SK-N-SH treated with all-trans-retinoic acid at 6 μM for 48 hours (cell line): ENCODE measurements at regions not wholly inside any gene's neighbourhood (a gene's known extent, or its start where the extent isn't known, plus 50 kb on each side); places are given as distances from the start of the nearest gene placed in this dataset.

ENCODE experiments used
- ATAC-seq: fragments of 200-7000 bp; cut with Tn5 transposase; 3 replicates; pipeline ENCODE4 v1.9.1; 2020; ENCODE audit warnings: mild to moderate bottlenecking, moderate library complexity
- ARNTL ChIP-seq: fragments of 450-650 bp; formaldehyde crosslinking; IDR thresholded peaks from 2 replicates; pipeline ENCODE4 v1.5.0; 2020; ENCODE audit warnings: low read depth, mild to moderate bottlenecking, moderate library complexity, borderline replicate concordance
- BACH2 ChIP-seq: fragments of 250-450 bp; sonication (Bioruptor Pico); IDR thresholded peaks from 2 replicates; pipeline ENCODE4 v1.9.0; 2021; ENCODE audit warnings: mild to moderate bottlenecking, borderline replicate concordance
- CREB5 ChIP-seq: fragments of 250-450 bp; sonication (Bioruptor Pico); IDR thresholded peaks from 2 replicates; pipeline ENCODE4 v1.5.1; 2020; ENCODE audit warnings: low read depth, mild to moderate bottlenecking, moderate library complexity
- CSDC2 ChIP-seq: fragments of 250-450 bp; sonication (Bioruptor Pico); IDR thresholded peaks from 2 replicates; pipeline ENCODE4 v1.5.0; 2020; ENCODE audit warnings: mild to moderate bottlenecking, moderate library complexity
- CSRNP3 ChIP-seq: fragments of 250-450 bp; sonication (Bioruptor Pico); IDR thresholded peaks from 2 replicates; pipeline ENCODE4 v1.5.1; 2021; ENCODE audit warnings: mild to moderate bottlenecking, moderate library complexity
- ESRRG ChIP-seq: fragments of 250-450 bp; sonication (Bioruptor Pico); IDR thresholded peaks from 2 replicates; pipeline ENCODE4 v1.6.1; 2021; ENCODE audit warnings: mild to moderate bottlenecking
- GLIS3 ChIP-seq: fragments of 250-450 bp; sonication (Bioruptor Pico); IDR thresholded peaks from 2 replicates; pipeline ENCODE4 v1.5.0; 2020; ENCODE audit warnings: mild to moderate bottlenecking, moderate library complexity
- ISL1 ChIP-seq: fragments of 250-450 bp; sonication (Bioruptor Pico); IDR thresholded peaks from 2 replicates; pipeline ENCODE4 v2.1.2; 2022; ENCODE audit warnings: mild to moderate bottlenecking, moderate library complexity
- OSR1 ChIP-seq: fragments of 250-450 bp; sonication (Bioruptor Pico); IDR thresholded peaks from 2 replicates; pipeline ENCODE4 v1.8.0; 2022; ENCODE audit warnings: moderate library complexity, mild to moderate bottlenecking, inconsistent platforms
- PATZ1 ChIP-seq: fragments of 250-450 bp; sonication (Bioruptor Pico); IDR thresholded peaks from 2 replicates; pipeline ENCODE4 v1.8.0; 2020; ENCODE audit warnings: mild to moderate bottlenecking, moderate library complexity, borderline replicate concordance
- POU6F1 ChIP-seq: fragments of 250-450 bp; sonication (Bioruptor Pico); IDR thresholded peaks from 2 replicates; pipeline ENCODE4 v1.8.0; 2021; ENCODE audit warnings: low read depth, mild to moderate bottlenecking, moderate library complexity, borderline replicate concordance
- PPARA ChIP-seq: fragments of 250-450 bp; sonication (Bioruptor Pico); IDR thresholded peaks from 2 replicates; pipeline ENCODE4 v1.5.0; 2020; ENCODE audit warnings: mild to moderate bottlenecking, borderline replicate concordance
- RARB ChIP-seq: fragments of 250-450 bp; sonication (Bioruptor Pico); IDR thresholded peaks from 2 replicates; pipeline ENCODE4 v1.8.0; 2021; ENCODE audit warnings: mild to moderate bottlenecking, moderate library complexity
- SNAI2 ChIP-seq: fragments of 250-450 bp; sonication (Bioruptor Pico); IDR thresholded peaks from 2 replicates; pipeline ENCODE4 v1.5.0; 2020; ENCODE audit warnings: mild to moderate bottlenecking, moderate library complexity
- TCF4 ChIP-seq: fragments of 250-450 bp; sonication (Bioruptor Pico); IDR thresholded peaks from 2 replicates; pipeline ENCODE4 v1.8.0; 2021; ENCODE audit warnings: mild to moderate bottlenecking, moderate library complexity, borderline replicate concordance
- TOX ChIP-seq: fragments of 250-450 bp; sonication (Bioruptor Pico); IDR thresholded peaks from 2 replicates; pipeline ENCODE4 v1.8.0; 2021; ENCODE audit warnings: mild to moderate bottlenecking, moderate library complexity, borderline replicate concordance
- TSHZ2 ChIP-seq: fragments of 250-450 bp; sonication (Bioruptor Pico); IDR thresholded peaks from 2 replicates; pipeline ENCODE4 v1.5.0; 2020; ENCODE audit warnings: mild to moderate bottlenecking, moderate library complexity
- ZC3H10 ChIP-seq: fragments of 250-450 bp; sonication (Bioruptor Pico); IDR thresholded peaks from 2 replicates; pipeline ENCODE4 v1.5.1; 2021; ENCODE audit warnings: mild to moderate bottlenecking, moderate library complexity
- ZFP3 ChIP-seq: fragments of 250-450 bp; sonication (Bioruptor Pico); IDR thresholded peaks from 2 replicates; pipeline ENCODE4 v1.5.0; 2020; ENCODE audit warnings: mild to moderate bottlenecking, moderate library complexity
- ZFP30 ChIP-seq: fragments of 450-650 bp; formaldehyde crosslinking; IDR thresholded peaks from 2 replicates; pipeline ENCODE4 v1.5.0; 2022; ENCODE audit warnings: mild to moderate bottlenecking, moderate library complexity
- ZNF565 ChIP-seq: fragments of 450-650 bp; formaldehyde crosslinking; conservative IDR thresholded peaks from 2 replicates; pipeline ENCODE4 v1.5.0; 2020; ENCODE audit warnings: low read depth, mild to moderate bottlenecking, moderate library complexity
- ZNF70 ChIP-seq: fragments of 450-650 bp; formaldehyde crosslinking; IDR thresholded peaks from 2 replicates; pipeline ENCODE4 v1.5.0; 2020; ENCODE audit warnings: mild to moderate bottlenecking, moderate library complexity
- ZNF8 ChIP-seq: fragments of 450-650 bp; formaldehyde crosslinking; IDR thresholded peaks from 2 replicates; pipeline ENCODE4 v1.5.0; 2020; ENCODE audit warnings: mild to moderate bottlenecking, moderate library complexity

GRCh38 chr13:85562282-85562681, 236.9 kb downstream of the SLITRK6 start:
- ATAC-seq: no peak
- TF ChIP-seq ZFP30 (CRISPR knock-in tag) (no peak), CSDC2 (CRISPR knock-in tag) (no peak), ZNF565 (CRISPR knock-in tag) (no peak), TOX (CRISPR knock-in tag) (no peak), ZNF8 (CRISPR knock-in tag) (no peak), RARB (CRISPR knock-in tag) (no peak), TSHZ2 (CRISPR knock-in tag) (no peak), ESRRG (CRISPR knock-in tag) (no peak), SNAI2 (CRISPR knock-in tag) (no peak), ZC3H10 (CRISPR knock-in tag) (no peak), BACH2 (CRISPR knock-in tag) (no peak), TCF4 (CRISPR knock-in tag) (no peak), ZFP3 (no peak), CSRNP3 (no peak), PATZ1 (CRISPR knock-in tag) (no peak), ISL1 (CRISPR knock-in tag) (no peak)

- ATAC-seq: no peak
- TF ChIP-seq ZNF565 (CRISPR knock-in tag): no peak
- TF ChIP-seq CREB5 (CRISPR knock-in tag): no peak
- TF ChIP-seq POU6F1 (CRISPR knock-in tag): no peak
- no peak for TF ChIP-seq OSR1 (CRISPR knock-in tag)
- no peak for TF ChIP-seq TOX (CRISPR knock-in tag)
- TF ChIP-seq TSHZ2 (CRISPR knock-in tag): no peak
- no peak for TF ChIP-seq PPARA (CRISPR knock-in tag)
- no peak for TF ChIP-seq GLIS3
- TF ChIP-seq PATZ1 (CRISPR knock-in tag): no peak
- no peak for TF ChIP-seq ZNF70
- TF ChIP-seq ISL1 (CRISPR knock-in tag): no peak
- no peak for TF ChIP-seq TCF4 (CRISPR knock-in tag)
- TF ChIP-seq BACH2 (CRISPR knock-in tag): no peak
- TF ChIP-seq ZFP3: no peak
- TF ChIP-seq CSRNP3: no peak
- TF ChIP-seq CSDC2 (CRISPR knock-in tag): no peak
- TF ChIP-seq ARNTL (CRISPR knock-in tag): no peak
- TF ChIP-seq RARB (CRISPR knock-in tag): no peak
Observed at GRCh38 chr13:85557691-85558467, 241.3 kb downstream of the SLITRK6 start.
